Kidney (tissue), 13 donors: ENCODE measurements at regions not wholly inside any gene's neighbourhood (a gene's known extent, or its start where the extent isn't known, plus 50 kb on each side); places are given as distances from the start of the nearest gene placed in this dataset.

Source experiments
- DNase-seq, 5 donors: peaks; one replicate each; pipeline ENCODE4 v3.0.0-alpha.2; 2013 to 2020
- FAIRE-seq: peaks from 2 replicates; lab custom pipeline; 2012; peaks lifted over from hg19 to GRCh38; lab: Jason Lieb, UNC
- H3K27ac ChIP-seq, 2 donors: one replicate each; pipeline ENCODE4 v1.7.0; 2013; ENCODE audit warnings: low read depth in 2 of 2, low read length in 2 of 2, inconsistent platforms in 1 of 2
- H3K27me3 ChIP-seq: one replicate; pipeline ENCODE4 v1.7.1; 2013; ENCODE audit warnings: low read length, inconsistent platforms; ENCODE audit not compliant: control insufficient read depth, insufficient read depth
- H3K36me3 ChIP-seq, 3 donors: one replicate each; pipeline versions ENCODE4 v1.7.0 to v1.7.1; 2013; ENCODE audit warnings: low read length in 3 of 3, control low read depth in 1 of 3, inconsistent platforms in 1 of 3; ENCODE audit not compliant: insufficient read depth in 3 of 3, control insufficient read depth in 2 of 3
- H3K4me1 ChIP-seq, 3 donors: one replicate each; pipeline versions ENCODE4 v1.7.0 to v1.7.1; 2013; ENCODE audit warnings: low read length in 3 of 3, inconsistent platforms in 1 of 3, low read depth in 1 of 3; ENCODE audit not compliant: control insufficient read depth in 2 of 3, insufficient read depth in 2 of 3
- H3K4me3 ChIP-seq, 3 donors: one replicate each; pipeline versions ENCODE4 v1.7.0 to v1.8.1; 2013; ENCODE audit warnings: low read length in 3 of 3, control low read depth in 1 of 3, inconsistent platforms in 1 of 3
- H3K9ac ChIP-seq, 3 donors: one replicate each; pipeline versions ENCODE4 v1.7.0 to v1.7.1; 2013; ENCODE audit warnings: low read length in 3 of 3, control low read depth in 1 of 3, inconsistent platforms in 1 of 3
- H3K9me3 ChIP-seq, 3 donors: one replicate each; pipeline versions ENCODE4 v1.7.0 to v1.7.1; 2013; ENCODE audit warnings: low read length in 3 of 3, control low read depth in 1 of 3, inconsistent platforms in 1 of 3; ENCODE audit not compliant: control insufficient read depth in 2 of 3, insufficient read depth in 1 of 3
- CTCF ChIP-seq: IDR thresholded peaks from 3 replicates; pipeline ENCODE4 v1.5.1; 2012; ENCODE audit warnings: mild to moderate bottlenecking, moderate library complexity, borderline replicate concordance; ENCODE audit not compliant: insufficient read depth; ENCODE audit errors: extremely low read depth
- intact Hi-C: fragments of 100-400 bp; cut with DNase I; formaldehyde crosslinking; loops from one replicate; pipeline ENCODE4 v1.11.1; 2022
- donor health status: control.
- donor health status: control.
- donor health status: control.
- donor health status: control.
- donor health status: control.
- donor health status: DM: yes; HTN: yes; CAD: no.
- donor health status: Normal renal cell carcinoma (clear cell type).

- H3K9ac ChIP-seq: no peak overlapping the region
- intact Hi-C loops: no loop called here
These were observed 174.1 kb downstream of the CSNK2A3 start for GRCh38 chr11:11178671-11179638.

GRCh38 chr11:11177156-11177808 is 175.8 kb downstream of the CSNK2A3 start:
- no peak for FAIRE-seq
- no peaks in the 10 kb centered on the region for H3K9me3 ChIP-seq
- no peak overlapping the region for H3K27ac ChIP-seq
- no peaks in the 10 kb centered on the region for H3K36me3 ChIP-seq
- intact Hi-C loops: no loop called here
- no peak for DNase-seq
- H3K4me1 ChIP-seq: peaks cover 0 to 4% (median 0%) of the 10 kb centered on the region in 3 donors
- H3K27me3 ChIP-seq: no peaks in the 10 kb centered on the region
- H3K9ac ChIP-seq: no peak overlapping the region
- no peak overlapping the region for H3K4me3 ChIP-seq
- no peak for TF ChIP-seq CTCF

More at GRCh38 chr11:11178671-11179638, 174.1 kb downstream of the CSNK2A3 start:
- no peak overlapping the region for H3K4me3 ChIP-seq
- TF ChIP-seq CTCF: no peak
- no peaks in the 10 kb centered on the region for H3K27me3 ChIP-seq
- FAIRE-seq: no peak
- H3K9me3 ChIP-seq: no peaks in the 10 kb centered on the region
- no peaks in the 10 kb centered on the region for H3K36me3 ChIP-seq
- peaks cover 0 to 4% (median 0%) of the 10 kb centered on the region in 3 donors for H3K4me1 ChIP-seq
- DNase-seq: peak in 3 of 5 donors; percentile 51 to 78 (median 75)
- H3K27ac ChIP-seq: no peak overlapping the region

GRCh38 chr11:11173316-11174025 is 179.6 kb downstream of the CSNK2A3 start:
- intact Hi-C loops: no loop called here

More at GRCh38 chr11:11173316-11174025, 179.6 kb downstream of the CSNK2A3 start:
- Histone ChIP-seq H3K27ac (no peak overlapping the region), H3K36me3 (no peaks in the 10 kb centered on the region), H3K27me3 (no peaks in the 10 kb centered on the region), H3K4me1 (no peaks in the 10 kb centered on the region), H3K4me3 (no peak overlapping the region), H3K9me3 (no peaks in the 10 kb centered on the region), H3K9ac (no peak overlapping the region)
- no peak for TF ChIP-seq CTCF
- FAIRE-seq (no peak), DNase-seq (no peak)
